PC-3 (cell line): ENCODE measurements at regions not wholly inside any gene's neighbourhood (a gene's known extent, or its start where the extent isn't known, plus 50 kb on each side); places are given as distances from the start of the nearest gene placed in this dataset.

Experiments used
- CTCF ChIP-seq: fragments of 300-600 bp; sonication (generic); conservative IDR thresholded peaks from 2 replicates; pipeline ENCODE4 v1.5.1; 2017; ENCODE audit warnings: antibody characterized with exemption, low read depth, mild to moderate bottlenecking, low read length
- EZH2 ChIP-seq: fragments of 300-600 bp; sonication (generic); IDR thresholded peaks from one replicate; pipeline ENCODE4 v1.6.1; 2017; ENCODE audit warnings: antibody characterized with exemption, mild to moderate bottlenecking, low read length; ENCODE audit not compliant: unreplicated experiment
- EZH2phosphoT487 ChIP-seq: fragments of 300-600 bp; sonication (generic); IDR thresholded peaks from 2 replicates; pipeline ENCODE4 v1.6.1; 2018; ENCODE audit warnings: mild to moderate bottlenecking, antibody characterized with exemption, low read length, borderline replicate concordance

GRCh38 chr12:113533842-113534375 is 62.2 kb upstream of the LHX5 start:
- TF ChIP-seq CTCF (no peak), EZH2 (no peak), EZH2phosphoT487 (no peak)
